Keratinocyte (primary cell): ENCODE measurements at regions not wholly inside any gene's neighbourhood (a gene's known extent, or its start where the extent isn't known, plus 50 kb on each side); places are given as distances from the start of the nearest gene placed in this dataset.

Source experiments
- CTCF ChIP-seq, 3 experiments: IDR thresholded peaks in 1 of 3; conservative IDR thresholded peaks in 1 of 3; optimal IDR thresholded peaks in 1 of 3; 2 replicates in 2 of 3; 3 replicates in 1 of 3; pipeline versions ENCODE3 to v1.5.1; 2011; ENCODE audit warnings: low read length in 3 of 3, mild to moderate bottlenecking in 3 of 3, moderate library complexity in 2 of 3, control low read depth in 1 of 3, inconsistent platforms in 1 of 3; ENCODE audit not compliant: insufficient read depth in 2 of 3; ENCODE audit errors: extremely low read depth in 1 of 3
- EZH2 ChIP-seq: IDR thresholded peaks from one replicate; pipeline ENCODE4 v1.6.1; 2012; ENCODE audit warnings: inconsistent platforms, mild to moderate bottlenecking, low read length, moderate library complexity

- TF ChIP-seq CTCF (optimal IDR thresholded peaks at IDR 0.05 in 1 of 3, IDR thresholded peaks at IDR 0.05 in 1 of 3, conservative IDR thresholded peaks at IDR 0.05 in 1 of 3; ENCODE audit: extremely low read depth in 1 of 3, insufficient read depth in 2 of 3, low read length in 3 of 3) (no peak), EZH2 (no peak)
Measured at GRCh38 chr16:87145181-87146176, 171.7 kb downstream of the C16orf95 start.
